GM04503 (cell line): ENCODE measurements at regions not wholly inside any gene's neighbourhood (a gene's known extent, or its start where the extent isn't known, plus 50 kb on each side); places are given as distances from the start of the nearest gene placed in this dataset.
A peak's percentile ranks its signal among the peaks of the same experiment; 100 is the strongest.

Source experiments
- DNase-seq: peaks from one replicate; pipeline ENCODE4 v3.0.0-alpha.2; 2012; ENCODE audit warnings: low read depth

- no peak for DNase-seq
Observed at GRCh38 chr6:7468382-7469081, 72.9 kb upstream of the DSP start.

GRCh38 chr6:7469696-7470095 is 71.8 kb upstream of the DSP start:
- DNase-seq: no peak

- DNase-seq: no peak
Observed at GRCh38 chr6:7471171-7471570, 70.3 kb upstream of the DSP start.

DNA sequence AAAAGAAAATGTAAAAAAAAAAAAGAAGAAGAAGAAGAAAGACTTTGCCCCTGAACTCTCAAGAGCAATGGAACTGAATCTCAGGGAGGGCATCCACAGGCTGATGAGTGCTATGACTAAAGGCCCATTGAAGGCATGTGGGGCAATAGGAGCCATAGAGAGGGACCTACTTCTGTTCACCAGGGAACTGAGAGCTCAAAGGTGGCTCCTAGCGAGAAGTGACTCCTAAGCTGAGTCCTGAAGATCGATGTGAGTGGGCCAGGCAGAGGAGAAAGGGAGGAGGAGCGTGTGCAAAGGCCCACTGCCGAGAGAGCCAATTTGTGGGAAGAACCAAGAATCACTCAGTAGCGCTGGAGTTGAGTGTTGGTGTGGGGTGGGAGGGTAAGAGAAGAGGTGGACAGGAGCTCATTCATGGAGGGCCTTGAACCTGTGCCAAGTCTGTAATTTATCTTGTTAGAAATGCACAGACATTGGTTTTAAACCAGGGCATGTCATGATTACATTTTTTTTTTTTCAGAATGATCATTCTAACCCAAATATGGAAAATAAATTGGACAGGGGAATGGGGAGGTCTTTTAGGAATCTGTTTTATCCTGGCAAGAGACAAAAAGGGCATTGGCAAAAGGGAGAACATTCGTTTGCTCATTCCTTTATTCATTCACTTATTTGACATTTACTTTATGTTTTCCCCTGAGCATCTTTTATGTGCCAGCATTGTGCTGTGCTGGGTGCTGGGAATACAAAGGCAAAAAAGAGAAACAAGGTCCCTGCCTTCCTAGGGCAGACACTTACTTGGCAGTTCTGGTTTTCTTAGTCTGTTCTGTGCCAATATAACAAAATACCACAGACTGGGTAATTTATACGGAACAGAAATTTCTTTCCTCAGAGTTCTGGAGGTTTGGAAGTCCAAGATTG is 67.4 kb upstream of the DSP start:
- DNase-seq: no peak

- DNase-seq: no peak
Observed at GRCh38 chr6:7475081-7475480, 66.4 kb upstream of the DSP start.

DNA sequence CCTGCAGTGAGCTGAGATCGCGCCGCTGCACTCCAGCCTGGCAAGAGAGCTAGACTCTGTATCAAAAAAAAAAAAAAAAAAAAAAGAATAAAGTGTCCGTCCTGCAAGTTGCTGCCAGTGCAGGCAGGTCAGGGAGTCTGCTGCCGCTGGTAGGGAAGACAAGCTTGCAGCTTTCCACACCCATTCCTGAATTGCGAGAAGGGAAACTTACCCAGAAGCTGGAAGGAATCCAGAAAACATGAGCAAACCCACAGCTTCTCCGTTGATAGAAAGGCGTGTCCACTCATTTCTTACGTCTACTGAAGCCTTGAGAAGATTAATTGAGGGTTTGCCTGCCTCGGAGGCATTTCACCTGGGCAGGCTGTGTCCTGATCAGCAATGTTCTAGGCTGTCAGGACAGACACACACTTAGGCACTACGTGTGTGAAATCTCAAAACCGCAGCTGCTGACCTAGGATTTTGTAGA is 61.6 kb upstream of the DSP start:
- DNase-seq: peak; percentile 36

DNA sequence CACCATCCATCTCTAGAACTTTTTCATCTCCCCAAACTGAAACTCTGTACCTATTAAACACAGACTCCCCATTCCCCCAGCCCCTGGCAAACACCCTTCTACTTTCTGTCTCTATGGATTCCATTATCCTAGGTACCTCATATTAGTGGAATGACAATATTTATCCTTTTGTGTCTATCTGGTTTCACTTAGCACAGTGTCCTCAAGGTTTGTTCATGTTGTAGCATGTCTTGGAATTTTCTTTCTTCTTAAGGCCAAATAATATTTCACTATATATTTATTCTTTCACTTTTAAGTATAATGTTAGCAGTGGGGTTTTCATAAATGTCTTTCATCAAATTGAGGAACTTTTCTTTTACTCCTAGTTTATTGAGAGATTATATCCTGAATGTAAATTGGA is 56.8 kb upstream of the DSP start:
- no peak for DNase-seq

GRCh38 chr6:7486951-7487350 is 54.5 kb upstream of the DSP start:
- no peak for DNase-seq

GRCh38 chr6:7488494-7488893 is 53.0 kb upstream of the DSP start:
- no peak for DNase-seq

DNA sequence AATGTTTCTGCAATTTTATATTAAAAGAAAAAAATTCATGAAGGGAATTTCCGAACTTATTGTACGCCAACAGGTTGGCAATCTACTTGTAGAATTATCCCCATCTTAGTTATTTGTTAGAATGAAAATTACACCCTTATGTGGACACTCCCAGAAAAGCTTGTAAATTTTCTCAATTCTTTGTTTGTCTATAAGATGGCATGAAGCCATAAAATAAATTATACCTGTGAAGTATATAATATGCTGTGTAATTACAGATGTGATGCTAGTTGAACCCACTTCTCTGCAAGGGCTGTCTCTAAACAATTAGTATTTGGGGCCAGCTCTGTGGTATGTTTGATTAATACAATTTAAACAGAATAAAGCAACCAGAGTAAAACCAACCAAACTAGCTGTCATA is 52.1 kb upstream of the DSP start:
- DNase-seq: no peak
